Keratinocyte (primary cell): ENCODE measurements at regions not wholly inside any gene's neighbourhood (a gene's known extent, or its start where the extent isn't known, plus 50 kb on each side); places are given as distances from the start of the nearest gene placed in this dataset.

Experiments used
- DNase-seq: peaks from one replicate; pipeline ENCODE4 v3.0.0-alpha.2; 2011; ENCODE audit warnings: low read depth, missing footprints, low spot score
- FAIRE-seq: peaks from 2 replicates; lab custom pipeline; 2011; peaks lifted over from hg19 to GRCh38; lab: Jason Lieb, UNC
- H2AFZ ChIP-seq: 2 replicates; pipeline ENCODE4 v1.6.0; 2012; ENCODE audit warnings: low read length, control low read depth, inconsistent platforms; ENCODE audit not compliant: control insufficient read depth
- H3K27ac ChIP-seq: 2 replicates; pipeline ENCODE4 v1.5.1; 2011; ENCODE audit warnings: low read length; ENCODE audit not compliant: control insufficient read depth, insufficient read depth
- H3K27me3 ChIP-seq: 3 replicates; pipeline ENCODE4 v1.6.0; 2011; ENCODE audit warnings: low read length; ENCODE audit not compliant: control insufficient read depth, insufficient read depth; ENCODE audit errors: extremely low read depth
- H3K36me3 ChIP-seq, 2 experiments: 2 replicates in 1 of 2; 3 replicates in 1 of 2; pipeline ENCODE4 v1.5.1; 2011; ENCODE audit warnings: low read length in 2 of 2, mild to moderate bottlenecking in 1 of 2; ENCODE audit not compliant: control insufficient read depth in 2 of 2, insufficient read depth in 2 of 2; ENCODE audit errors: extremely low read depth in 1 of 2
- H3K4me1 ChIP-seq: 3 replicates; pipeline ENCODE4 v1.5.1; 2011; ENCODE audit warnings: low read length; ENCODE audit not compliant: control insufficient read depth, insufficient read depth; ENCODE audit errors: extremely low read depth
- H3K4me2 ChIP-seq: 3 replicates; pipeline ENCODE4 v1.6.0; 2011; ENCODE audit warnings: low read depth, low read length; ENCODE audit not compliant: control insufficient read depth, insufficient read depth; ENCODE audit errors: extremely low read depth
- H3K4me3 ChIP-seq, 3 experiments: fragments of 200-600 bp in 1 of 3; sonication (generic) in 1 of 3; 2 replicates in 2 of 3; 3 replicates in 1 of 3; pipeline ENCODE4 v1.5.1; 2011 to 2016; ENCODE audit warnings: low read length in 3 of 3, mild to moderate bottlenecking in 3 of 3, control low read depth in 2 of 3, inconsistent platforms in 1 of 3, low read depth in 1 of 3, mixed read lengths in 1 of 3, mixed run types in 1 of 3, moderate library complexity in 1 of 3; ENCODE audit not compliant: control insufficient read depth in 2 of 3, insufficient read depth in 2 of 3; ENCODE audit errors: extremely low read depth in 1 of 3
- H3K79me2 ChIP-seq: 2 replicates; pipeline ENCODE4 v1.6.0; 2012; ENCODE audit warnings: low read length; ENCODE audit not compliant: control insufficient read depth, insufficient read depth
- H3K9ac ChIP-seq: 3 replicates; pipeline ENCODE4 v1.6.0; 2011; ENCODE audit warnings: low read length; ENCODE audit not compliant: control insufficient read depth, insufficient read depth; ENCODE audit errors: extremely low read depth
- H3K9me1 ChIP-seq: 3 replicates; pipeline ENCODE4 v1.6.0; 2011; ENCODE audit warnings: low read length; ENCODE audit not compliant: control insufficient read depth, insufficient read depth; ENCODE audit errors: extremely low read depth
- H3K9me3 ChIP-seq: 2 replicates; pipeline ENCODE4 v1.5.1; 2012; ENCODE audit warnings: low read depth, low read length; ENCODE audit not compliant: control insufficient read depth
- H4K20me1 ChIP-seq: 3 replicates; pipeline ENCODE4 v1.6.0; 2011; ENCODE audit warnings: low read length; ENCODE audit not compliant: control insufficient read depth, insufficient read depth; ENCODE audit errors: extremely low read depth
- CTCF ChIP-seq, 3 experiments: IDR thresholded peaks in 1 of 3; conservative IDR thresholded peaks in 1 of 3; optimal IDR thresholded peaks in 1 of 3; 2 replicates in 2 of 3; 3 replicates in 1 of 3; pipeline versions ENCODE3 to v1.5.1; 2011; ENCODE audit warnings: low read length in 3 of 3, mild to moderate bottlenecking in 3 of 3, moderate library complexity in 2 of 3, control low read depth in 1 of 3, inconsistent platforms in 1 of 3; ENCODE audit not compliant: insufficient read depth in 2 of 3; ENCODE audit errors: extremely low read depth in 1 of 3
- EZH2 ChIP-seq: IDR thresholded peaks from one replicate; pipeline ENCODE4 v1.6.1; 2012; ENCODE audit warnings: inconsistent platforms, mild to moderate bottlenecking, low read length, moderate library complexity
- dilution Hi-C: fragments of 300-500 bp; cut with MboI; formaldehyde crosslinking; loops from one replicate; pipeline ENCODE4 v1.7.0; 2020; ENCODE audit warnings: low sequenced_read_pairs; ENCODE audit not compliant: extremely low pct_ligation_motif_present

GRCh38 chr21:45340515-45340914, 52.8 kb upstream of the POFUT2 start:
- Histone ChIP-seq H3K4me3 (no peak overlapping the region), H3K27me3 (peaks cover 5% of the 10 kb centered on the region), H3K27ac (no peak overlapping the region), H3K79me2 (no peaks in the 10 kb centered on the region), H3K9me1 (no peaks in the 10 kb centered on the region), H3K4me1 (peaks cover 18% of the 10 kb centered on the region), H2AFZ (no peak overlapping the region), H3K9me3 (no peaks in the 10 kb centered on the region), H4K20me1 (no peaks in the 10 kb centered on the region), H3K36me3 (no peaks in the 10 kb centered on the region), H3K9ac (no peak overlapping the region), H3K4me2 (no peak overlapping the region)
- dilution Hi-C loops: no loop called here
- no peak for DNase-seq
- FAIRE-seq: no peak
- no peak for TF ChIP-seq EZH2
- TF ChIP-seq CTCF (optimal IDR thresholded peaks at IDR 0.05 in 1 of 3, IDR thresholded peaks at IDR 0.05 in 1 of 3, conservative IDR thresholded peaks at IDR 0.05 in 1 of 3; ENCODE audit: extremely low read depth in 1 of 3, insufficient read depth in 2 of 3, low read length in 3 of 3): no peak

GRCh38 chr21:45341261-45341660, 53.6 kb upstream of the POFUT2 start:
- FAIRE-seq: no peak
- Histone ChIP-seq H3K36me3 (no peaks in the 10 kb centered on the region), H2AFZ (no peak overlapping the region), H3K27me3 (peaks cover 3% of the 10 kb centered on the region), H3K9me1 (no peaks in the 10 kb centered on the region), H3K27ac (no peak overlapping the region), H4K20me1 (no peaks in the 10 kb centered on the region), H3K4me3 (no peak overlapping the region), H3K4me1 (peaks cover 18% of the 10 kb centered on the region), H3K9me3 (no peaks in the 10 kb centered on the region), H3K4me2 (peak overlapping the region; percentile 11), H3K79me2 (no peaks in the 10 kb centered on the region), H3K9ac (no peak overlapping the region)
- TF ChIP-seq EZH2: no peak
- no peak for TF ChIP-seq CTCF (optimal IDR thresholded peaks at IDR 0.05 in 1 of 3, IDR thresholded peaks at IDR 0.05 in 1 of 3, conservative IDR thresholded peaks at IDR 0.05 in 1 of 3; ENCODE audit: extremely low read depth in 1 of 3, insufficient read depth in 2 of 3, low read length in 3 of 3)
- dilution Hi-C loops: no loop called here
- DNase-seq: no peak
